ENCODE measurements at regions not wholly inside any gene's neighbourhood (a gene's known extent, or its start where the extent isn't known, plus 50 kb on each side); places are given as distances from the start of the nearest gene placed in this dataset.

GRCh38 chr9:73270967-73271721, 119.5 kb downstream of the ANXA1 start:
- 76 to 81% methylated on average over 3 of the region's 3 CpGs for WGBS, 2 donors
- Histone ChIP-seq H3K36me3 (ENCODE audit: low read depth, missing control alignments) (no peaks in the 10 kb centered on the region), H3K27me3 (no peaks in the 10 kb centered on the region), H3K9me3 (no peaks in the 10 kb centered on the region), H3K27ac (no peak overlapping the region), H3K4me1 (no peaks in the 10 kb centered on the region), H3K4me3 (no peak overlapping the region)
- TF ChIP-seq POLR2A (IDR thresholded peaks at IDR 0.05) (no peak), CTCF (IDR thresholded peaks at IDR 0.05) (no peak)
- DNase-seq, result no peak
- intact Hi-C loops (cut with DNase I; ENCODE audit: low total_unique reads), result no loop called here

- H3K4me3 ChIP-seq, result no peak overlapping the region
- DNase-seq, result no peak
- intact Hi-C loops (cut with DNase I; ENCODE audit: low total_unique reads), result no loop called here
- H3K27ac ChIP-seq, result no peak overlapping the region
- WGBS, 2 donors, result 77 to 82% methylated on average over 3 of the region's 3 CpGs
- H3K4me1 ChIP-seq, result no peaks in the 10 kb centered on the region
- H3K36me3 ChIP-seq (ENCODE audit: low read depth, missing control alignments), result no peaks in the 10 kb centered on the region
- H3K9me3 ChIP-seq, result no peaks in the 10 kb centered on the region
- TF ChIP-seq POLR2A (IDR thresholded peaks at IDR 0.05), result no peak
- TF ChIP-seq CTCF (IDR thresholded peaks at IDR 0.05), result no peak
- H3K27me3 ChIP-seq, result no peaks in the 10 kb centered on the region
These were observed 128.4 kb downstream of the ANXA1 start for GRCh38 chr9:73280113-73280512.

GRCh38 chr9:73284377-73284776, 132.7 kb downstream of the ANXA1 start:
- H3K4me3 ChIP-seq, result no peak overlapping the region
- intact Hi-C loops (cut with DNase I; ENCODE audit: low total_unique reads), result no loop called here
- TF ChIP-seq POLR2A (IDR thresholded peaks at IDR 0.05) (no peak), CTCF (IDR thresholded peaks at IDR 0.05) (no peak)
- H3K27me3 ChIP-seq, result no peaks in the 10 kb centered on the region
- WGBS, 2 donors, result 81 to 90% methylated on average over 9 of the region's 9 CpGs
- H3K4me1 ChIP-seq, result no peaks in the 10 kb centered on the region
- H3K36me3 ChIP-seq (ENCODE audit: low read depth, missing control alignments), result no peaks in the 10 kb centered on the region
- H3K27ac ChIP-seq, result no peak overlapping the region
- DNase-seq, result no peak
- H3K9me3 ChIP-seq, result no peaks in the 10 kb centered on the region

- H3K27ac ChIP-seq, result no peak overlapping the region
These were observed 142.7 kb downstream of the ANXA1 start for GRCh38 chr9:73294336-73294735.

More at GRCh38 chr9:73294336-73294735, 142.7 kb downstream of the ANXA1 start:
- Histone ChIP-seq H3K4me1 (no peaks in the 10 kb centered on the region), H3K27me3 (no peaks in the 10 kb centered on the region), H3K9me3 (no peaks in the 10 kb centered on the region), H3K4me3 (no peak overlapping the region), H3K36me3 (ENCODE audit: low read depth, missing control alignments) (no peaks in the 10 kb centered on the region)
- TF ChIP-seq CTCF (IDR thresholded peaks at IDR 0.05), result no peak
- TF ChIP-seq POLR2A (IDR thresholded peaks at IDR 0.05), result no peak
- 86 to 95% methylated on average over 2 of the region's 2 CpGs for WGBS, 2 donors
- no peak for DNase-seq
- intact Hi-C loops (cut with DNase I; ENCODE audit: low total_unique reads), result no loop called here

Measured in testis (tissue), 2 donors.